Nephron progenitor cell (in vitro differentiated cells): ENCODE measurements at regions not wholly inside any gene's neighbourhood (a gene's known extent, or its start where the extent isn't known, plus 50 kb on each side); places are given as distances from the start of the nearest gene placed in this dataset.
"Not testable (repeated sequence)": the region's sequence is repeated elsewhere in the genome, so short reads cannot be mapped to it uniquely, and the experiment has no call there.

Experiments
- DNase-seq: peaks from one replicate; pipeline ENCODE4 v3.0.0; 2021
- H3K27ac Mint-ChIP-seq: 2 replicates; pipeline ENCODE4 v1.8.0; 2021; ENCODE audit warnings: mild to moderate bottlenecking, moderate library complexity, mixed read lengths
- H3K27me3 Mint-ChIP-seq: 2 replicates; pipeline ENCODE4 v1.8.0; 2021; ENCODE audit warnings: mild to moderate bottlenecking, low read depth, mixed read lengths; ENCODE audit not compliant: poor library complexity
- H3K36me3 Mint-ChIP-seq: 2 replicates; pipeline ENCODE4 v1.8.0; 2021; ENCODE audit warnings: low read depth, mixed read lengths
- H3K4me1 Mint-ChIP-seq: 2 replicates; pipeline ENCODE4 v1.8.0; 2021; ENCODE audit warnings: mixed read lengths
- H3K4me3 Mint-ChIP-seq: 2 replicates; pipeline ENCODE4 v1.8.0; 2021; ENCODE audit warnings: mild to moderate bottlenecking, moderate library complexity, mixed read lengths
- H3K9me3 Mint-ChIP-seq: 2 replicates; pipeline ENCODE4 v1.8.0; 2021; ENCODE audit warnings: mild to moderate bottlenecking, moderate library complexity, mixed read lengths

- H3K4me3 Mint-ChIP-seq, H3K36me3 Mint-ChIP-seq, DNase-seq, H3K4me1 Mint-ChIP-seq, H3K9me3 Mint-ChIP-seq, H3K27me3 Mint-ChIP-seq, H3K27ac Mint-ChIP-seq: not testable (repeated sequence)
These were observed 132.2 kb upstream of the ZNG1F start for GRCh38 chr9:41321277-41321676.

- not testable (repeated sequence) for H3K4me3 Mint-ChIP-seq, H3K36me3 Mint-ChIP-seq, H3K27ac Mint-ChIP-seq, H3K27me3 Mint-ChIP-seq, DNase-seq, H3K9me3 Mint-ChIP-seq, H3K4me1 Mint-ChIP-seq
These were observed 119.8 kb upstream of the ZNG1F start for GRCh38 chr9:41308953-41309352.

GRCh38 chr9:41285744-41286143 lies 96.6 kb upstream of the ZNG1F start:
- H3K4me1 Mint-ChIP-seq, H3K4me3 Mint-ChIP-seq, H3K9me3 Mint-ChIP-seq, DNase-seq, H3K36me3 Mint-ChIP-seq, H3K27ac Mint-ChIP-seq: not testable (repeated sequence)
- peaks cover 11% of the 10 kb centered on the region for H3K27me3 Mint-ChIP-seq

- H3K36me3 Mint-ChIP-seq, H3K9me3 Mint-ChIP-seq, H3K4me1 Mint-ChIP-seq, DNase-seq, H3K4me3 Mint-ChIP-seq, H3K27me3 Mint-ChIP-seq, H3K27ac Mint-ChIP-seq: not testable (repeated sequence)
These were observed 91.5 kb upstream of the ZNG1F start for GRCh38 chr9:41280299-41281238.

GRCh38 chr9:41279437-41279836 lies 90.3 kb upstream of the ZNG1F start:
- not testable (repeated sequence) for DNase-seq, H3K27ac Mint-ChIP-seq, H3K9me3 Mint-ChIP-seq, H3K36me3 Mint-ChIP-seq, H3K4me1 Mint-ChIP-seq, H3K4me3 Mint-ChIP-seq, H3K27me3 Mint-ChIP-seq

GRCh38 chr9:41279033-41279432 lies 89.9 kb upstream of the ZNG1F start:
- not testable (repeated sequence) for H3K4me1 Mint-ChIP-seq, H3K4me3 Mint-ChIP-seq, H3K27ac Mint-ChIP-seq, DNase-seq, H3K9me3 Mint-ChIP-seq, H3K27me3 Mint-ChIP-seq, H3K36me3 Mint-ChIP-seq

GRCh38 chr9:41273549-41274267 lies 84.6 kb upstream of the ZNG1F start:
- not testable (repeated sequence) for H3K36me3 Mint-ChIP-seq, H3K4me1 Mint-ChIP-seq, H3K9me3 Mint-ChIP-seq, H3K27ac Mint-ChIP-seq
- Mint-ChIP-seq H3K27me3 (peaks cover 19% of the 10 kb centered on the region), H3K4me3 (peak overlapping the region; percentile 65)
- peak; percentile 82 for DNase-seq

- not testable (repeated sequence) for H3K4me1 Mint-ChIP-seq, H3K36me3 Mint-ChIP-seq, H3K27ac Mint-ChIP-seq, H3K4me3 Mint-ChIP-seq, H3K9me3 Mint-ChIP-seq
- peak; percentile 43 for DNase-seq
- peaks cover 19% of the 10 kb centered on the region for H3K27me3 Mint-ChIP-seq
These were observed 83.9 kb upstream of the ZNG1F start for GRCh38 chr9:41272879-41273548.

GRCh38 chr9:41270992-41271391 lies 81.9 kb upstream of the ZNG1F start:
- peaks cover 26% of the 10 kb centered on the region for H3K27me3 Mint-ChIP-seq
- H3K4me1 Mint-ChIP-seq, DNase-seq, H3K27ac Mint-ChIP-seq, H3K9me3 Mint-ChIP-seq, H3K4me3 Mint-ChIP-seq, H3K36me3 Mint-ChIP-seq: not testable (repeated sequence)

- H3K9me3 Mint-ChIP-seq, H3K4me1 Mint-ChIP-seq, H3K36me3 Mint-ChIP-seq, H3K4me3 Mint-ChIP-seq, H3K27ac Mint-ChIP-seq: not testable (repeated sequence)
- H3K27me3 Mint-ChIP-seq, result peaks cover 19% of the 10 kb centered on the region
- peak; percentile 26 for DNase-seq
These were observed 80.4 kb upstream of the ZNG1F start for GRCh38 chr9:41269471-41269870.

GRCh38 chr9:41269054-41269453 lies 79.9 kb upstream of the ZNG1F start:
- not testable (repeated sequence) for H3K9me3 Mint-ChIP-seq, DNase-seq, H3K36me3 Mint-ChIP-seq, H3K27ac Mint-ChIP-seq, H3K4me3 Mint-ChIP-seq, H3K4me1 Mint-ChIP-seq
- H3K27me3 Mint-ChIP-seq, result peaks cover 21% of the 10 kb centered on the region

GRCh38 chr9:41266602-41267001 lies 77.5 kb upstream of the ZNG1F start:
- not testable (repeated sequence) for H3K9me3 Mint-ChIP-seq, H3K4me3 Mint-ChIP-seq

GRCh38 chr9:41266000-41266399 lies 76.9 kb upstream of the ZNG1F start:
- peak; percentile 15 for DNase-seq
- H3K27me3 Mint-ChIP-seq, result peaks cover 21% of the 10 kb centered on the region
- H3K4me1 Mint-ChIP-seq, H3K9me3 Mint-ChIP-seq, H3K27ac Mint-ChIP-seq, H3K36me3 Mint-ChIP-seq, H3K4me3 Mint-ChIP-seq: not testable (repeated sequence)

More at GRCh38 chr9:41266602-41267001, 77.5 kb upstream of the ZNG1F start:
- H3K36me3 Mint-ChIP-seq, H3K4me1 Mint-ChIP-seq, DNase-seq, H3K27ac Mint-ChIP-seq: not testable (repeated sequence)
- peaks cover 23% of the 10 kb centered on the region for H3K27me3 Mint-ChIP-seq

- H3K9me3 Mint-ChIP-seq, result peaks cover 59% of the 10 kb centered on the region
- not testable (repeated sequence) for DNase-seq, H3K4me3 Mint-ChIP-seq, H3K36me3 Mint-ChIP-seq, H3K27ac Mint-ChIP-seq, H3K27me3 Mint-ChIP-seq, H3K4me1 Mint-ChIP-seq
These were observed 62.9 kb upstream of the ZNG1F start for GRCh38 chr9:41251973-41252372.
